HEK293 (cell line): ENCODE measurements at regions not wholly inside any gene's neighbourhood (a gene's known extent, or its start where the extent isn't known, plus 50 kb on each side); places are given as distances from the start of the nearest gene placed in this dataset.

ENCODE experiments used
- KLF1 ChIP-seq: fragments of 450-650 bp; formaldehyde crosslinking; IDR thresholded peaks from 2 replicates; pipeline ENCODE4 v1.5.1; 2016; ENCODE audit warnings: missing biosample characterization, missing genetic modification characterization
- MYNN ChIP-seq: fragments of 450-650 bp; formaldehyde crosslinking; IDR thresholded peaks from 2 replicates; pipeline ENCODE4 v1.5.1; 2016; ENCODE audit warnings: missing biosample characterization, missing genetic modification characterization, borderline replicate concordance
- MZF1 ChIP-seq: fragments of 450-650 bp; formaldehyde crosslinking; IDR thresholded peaks from 2 replicates; pipeline ENCODE4 v1.5.1; 2017; ENCODE audit warnings: missing biosample characterization, missing genetic modification characterization, borderline replicate concordance
- ZBTB1 ChIP-seq: fragments of 450-650 bp; formaldehyde crosslinking; IDR thresholded peaks from 2 replicates; pipeline ENCODE4 v1.5.1; 2016; ENCODE audit warnings: missing biosample characterization, missing genetic modification characterization
- ZEB2 ChIP-seq: fragments of 450-650 bp; formaldehyde crosslinking; IDR thresholded peaks from 2 replicates; pipeline ENCODE4 v1.5.1; 2016; ENCODE audit warnings: missing biosample characterization, missing genetic modification characterization
- ZFP69B ChIP-seq: fragments of 450-650 bp; formaldehyde crosslinking; IDR thresholded peaks from 2 replicates; pipeline ENCODE4 v1.5.1; 2016; ENCODE audit warnings: missing biosample characterization, missing genetic modification characterization
- ZIC2 ChIP-seq: fragments of 450-650 bp; formaldehyde crosslinking; IDR thresholded peaks from 2 replicates; pipeline ENCODE4 v1.5.1; 2016; ENCODE audit warnings: missing biosample characterization, missing genetic modification characterization
- ZNF157 ChIP-seq: fragments of 450-650 bp; formaldehyde crosslinking; IDR thresholded peaks from 2 replicates; pipeline ENCODE4 v1.5.1; 2016; ENCODE audit warnings: missing biosample characterization, missing genetic modification characterization
- ZNF174 ChIP-seq: fragments of 450-650 bp; formaldehyde crosslinking; IDR thresholded peaks from 2 replicates; pipeline ENCODE4 v1.5.0; 2017; ENCODE audit warnings: missing biosample characterization, mild to moderate bottlenecking, missing genetic modification characterization
- ZNF2 ChIP-seq: fragments of 450-650 bp; formaldehyde crosslinking; IDR thresholded peaks from 2 replicates; pipeline ENCODE4 v1.5.1; 2016; ENCODE audit warnings: missing biosample characterization, missing genetic modification characterization
- ZNF23 ChIP-seq: fragments of 450-650 bp; formaldehyde crosslinking; IDR thresholded peaks from 2 replicates; pipeline ENCODE4 v1.5.1; 2016; ENCODE audit warnings: missing biosample characterization, missing genetic modification characterization, borderline replicate concordance
- ZNF248 ChIP-seq: fragments of 450-650 bp; formaldehyde crosslinking; IDR thresholded peaks from 2 replicates; pipeline ENCODE4 v1.5.1; 2017; ENCODE audit warnings: missing biosample characterization, missing genetic modification characterization
- ZNF37A ChIP-seq: fragments of 450-650 bp; IDR thresholded peaks from 2 replicates; pipeline ENCODE4 v1.5.1; 2018; ENCODE audit warnings: missing biosample characterization, missing genetic modification characterization
- ZNF426 ChIP-seq: fragments of 450-650 bp; formaldehyde crosslinking; IDR thresholded peaks from 2 replicates; pipeline ENCODE4 v1.5.1; 2017; ENCODE audit warnings: missing biosample characterization, missing genetic modification characterization, mild to moderate bottlenecking, inconsistent platforms, moderate library complexity
- ZNF530 ChIP-seq: fragments of 450-650 bp; formaldehyde crosslinking; IDR thresholded peaks from 2 replicates; pipeline ENCODE4 v1.5.1; 2016; ENCODE audit warnings: low read depth, missing biosample characterization, missing genetic modification characterization
- ZNF548 ChIP-seq: fragments of 450-650 bp; formaldehyde crosslinking; IDR thresholded peaks from 2 replicates; pipeline ENCODE4 v1.5.1; 2016; ENCODE audit warnings: missing biosample characterization, missing genetic modification characterization
- ZNF571 ChIP-seq: fragments of 450-650 bp; formaldehyde crosslinking; IDR thresholded peaks from 2 replicates; pipeline ENCODE4 v1.5.0; 2017; ENCODE audit warnings: missing biosample characterization, missing genetic modification characterization
- ZNF621 ChIP-seq: fragments of 450-650 bp; formaldehyde crosslinking; IDR thresholded peaks from 2 replicates; pipeline ENCODE4 v1.5.1; 2017; ENCODE audit warnings: missing biosample characterization, missing genetic modification characterization
- ZNF654 ChIP-seq: fragments of 450-650 bp; formaldehyde crosslinking; IDR thresholded peaks from 2 replicates; pipeline ENCODE4 v1.5.1; 2016; ENCODE audit warnings: low read depth, missing biosample characterization, missing genetic modification characterization
- ZNF677 ChIP-seq: fragments of 450-650 bp; IDR thresholded peaks from 2 replicates; pipeline ENCODE4 v1.5.0; 2018; ENCODE audit warnings: missing biosample characterization, mild to moderate bottlenecking, missing genetic modification characterization, moderate library complexity
- ZNF777 ChIP-seq: fragments of 450-650 bp; formaldehyde crosslinking; IDR thresholded peaks from 2 replicates; pipeline ENCODE4 v1.5.1; 2017; ENCODE audit warnings: missing biosample characterization, missing genetic modification characterization, borderline replicate concordance
- ZNF785 ChIP-seq: fragments of 450-650 bp; formaldehyde crosslinking; IDR thresholded peaks from 2 replicates; pipeline ENCODE4 v1.5.1; 2016; ENCODE audit warnings: missing biosample characterization, missing genetic modification characterization
- TF ChIP-seq, protein P1 (sequence below): fragments of 450-650 bp; formaldehyde crosslinking; IDR thresholded peaks from 2 replicates; pipeline ENCODE4 v1.5.1; 2016; ENCODE audit warnings: missing biosample characterization, missing genetic modification characterization
- TF ChIP-seq, protein P2 (sequence below): fragments of 450-650 bp; formaldehyde crosslinking; IDR thresholded peaks from 2 replicates; pipeline ENCODE4 v1.5.1; 2016; ENCODE audit warnings: missing biosample characterization, missing genetic modification characterization, borderline replicate concordance
- TF ChIP-seq, protein P3 (sequence below): fragments of 450-650 bp; formaldehyde crosslinking; IDR thresholded peaks from 2 replicates; pipeline ENCODE4 v1.5.1; 2016; ENCODE audit warnings: missing biosample characterization, missing genetic modification characterization
- TF ChIP-seq, protein P4 (sequence below): fragments of 450-650 bp; formaldehyde crosslinking; IDR thresholded peaks from 2 replicates; pipeline ENCODE4 v1.5.1; 2016; ENCODE audit warnings: missing biosample characterization, missing genetic modification characterization
- TF ChIP-seq, protein P5 (sequence below): fragments of 450-650 bp; formaldehyde crosslinking; IDR thresholded peaks from 2 replicates; pipeline ENCODE4 v1.5.1; 2017; ENCODE audit warnings: missing biosample characterization, missing genetic modification characterization
- TF ChIP-seq, protein P6 (sequence below): fragments of 450-650 bp; formaldehyde crosslinking; IDR thresholded peaks from 2 replicates; pipeline ENCODE4 v1.5.1; 2016; ENCODE audit warnings: missing biosample characterization, missing genetic modification characterization

DNA sequence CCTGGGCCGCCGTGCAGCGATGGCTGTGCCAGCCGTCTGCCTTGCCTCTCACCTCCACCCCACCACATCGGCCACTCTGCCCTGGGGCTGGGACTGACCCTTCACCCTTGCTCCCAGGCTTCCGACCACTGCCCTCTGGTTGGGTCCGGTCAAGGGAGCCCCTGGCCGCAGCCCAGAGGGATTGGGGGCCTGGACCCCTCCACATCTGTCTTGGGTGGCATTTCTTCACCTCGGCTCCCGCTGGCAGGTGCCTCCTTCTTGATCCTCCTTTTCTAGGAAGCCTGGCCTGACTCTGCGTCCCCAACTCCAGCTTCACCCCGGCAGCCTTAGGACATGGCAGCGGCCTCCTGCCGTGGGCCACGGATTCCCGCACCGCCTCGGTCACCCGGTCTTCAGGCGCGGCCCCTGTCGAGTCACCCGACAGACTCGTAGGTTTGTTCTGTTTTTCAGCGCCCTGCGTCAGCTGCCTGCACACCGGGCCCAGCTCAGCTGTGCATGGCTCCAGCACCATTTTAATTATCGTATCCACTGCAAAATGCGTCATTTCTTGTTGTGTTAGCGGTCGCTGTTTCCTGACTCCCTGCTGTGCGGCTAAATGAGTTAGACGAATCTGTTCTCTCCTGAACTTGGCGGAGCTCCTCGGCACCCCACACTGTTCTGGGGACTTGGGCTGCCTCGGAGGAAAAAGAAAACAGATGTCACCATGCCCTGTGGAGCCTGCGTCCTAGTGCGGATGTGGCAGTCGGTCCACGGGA, 124.0 kb downstream of the FAM53A start (continued):
- no peak for TF ChIP-seq ZNF157 (tag by site-specific recombination)
- no peak for TF ChIP-seq KLF1
- TF ChIP-seq, protein P1, sequence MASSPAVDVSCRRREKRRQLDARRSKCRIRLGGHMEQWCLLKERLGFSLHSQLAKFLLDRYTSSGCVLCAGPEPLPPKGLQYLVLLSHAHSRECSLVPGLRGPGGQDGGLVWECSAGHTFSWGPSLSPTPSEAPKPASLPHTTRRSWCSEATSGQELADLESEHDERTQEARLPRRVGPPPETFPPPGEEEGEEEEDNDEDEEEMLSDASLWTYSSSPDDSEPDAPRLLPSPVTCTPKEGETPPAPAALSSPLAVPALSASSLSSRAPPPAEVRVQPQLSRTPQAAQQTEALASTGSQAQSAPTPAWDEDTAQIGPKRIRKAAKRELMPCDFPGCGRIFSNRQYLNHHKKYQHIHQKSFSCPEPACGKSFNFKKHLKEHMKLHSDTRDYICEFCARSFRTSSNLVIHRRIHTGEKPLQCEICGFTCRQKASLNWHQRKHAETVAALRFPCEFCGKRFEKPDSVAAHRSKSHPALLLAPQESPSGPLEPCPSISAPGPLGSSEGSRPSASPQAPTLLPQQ (tag by site-specific recombination) = no peak
- TF ChIP-seq, protein P2, sequence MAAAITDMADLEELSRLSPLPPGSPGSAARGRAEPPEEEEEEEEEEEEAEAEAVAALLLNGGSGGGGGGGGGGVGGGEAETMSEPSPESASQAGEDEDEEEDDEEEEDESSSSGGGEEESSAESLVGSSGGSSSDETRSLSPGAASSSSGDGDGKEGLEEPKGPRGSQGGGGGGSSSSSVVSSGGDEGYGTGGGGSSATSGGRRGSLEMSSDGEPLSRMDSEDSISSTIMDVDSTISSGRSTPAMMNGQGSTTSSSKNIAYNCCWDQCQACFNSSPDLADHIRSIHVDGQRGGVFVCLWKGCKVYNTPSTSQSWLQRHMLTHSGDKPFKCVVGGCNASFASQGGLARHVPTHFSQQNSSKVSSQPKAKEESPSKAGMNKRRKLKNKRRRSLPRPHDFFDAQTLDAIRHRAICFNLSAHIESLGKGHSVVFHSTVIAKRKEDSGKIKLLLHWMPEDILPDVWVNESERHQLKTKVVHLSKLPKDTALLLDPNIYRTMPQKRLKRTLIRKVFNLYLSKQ = no peak
- no peak for TF ChIP-seq ZNF23 (tag by site-specific recombination)
- TF ChIP-seq, protein P3, sequence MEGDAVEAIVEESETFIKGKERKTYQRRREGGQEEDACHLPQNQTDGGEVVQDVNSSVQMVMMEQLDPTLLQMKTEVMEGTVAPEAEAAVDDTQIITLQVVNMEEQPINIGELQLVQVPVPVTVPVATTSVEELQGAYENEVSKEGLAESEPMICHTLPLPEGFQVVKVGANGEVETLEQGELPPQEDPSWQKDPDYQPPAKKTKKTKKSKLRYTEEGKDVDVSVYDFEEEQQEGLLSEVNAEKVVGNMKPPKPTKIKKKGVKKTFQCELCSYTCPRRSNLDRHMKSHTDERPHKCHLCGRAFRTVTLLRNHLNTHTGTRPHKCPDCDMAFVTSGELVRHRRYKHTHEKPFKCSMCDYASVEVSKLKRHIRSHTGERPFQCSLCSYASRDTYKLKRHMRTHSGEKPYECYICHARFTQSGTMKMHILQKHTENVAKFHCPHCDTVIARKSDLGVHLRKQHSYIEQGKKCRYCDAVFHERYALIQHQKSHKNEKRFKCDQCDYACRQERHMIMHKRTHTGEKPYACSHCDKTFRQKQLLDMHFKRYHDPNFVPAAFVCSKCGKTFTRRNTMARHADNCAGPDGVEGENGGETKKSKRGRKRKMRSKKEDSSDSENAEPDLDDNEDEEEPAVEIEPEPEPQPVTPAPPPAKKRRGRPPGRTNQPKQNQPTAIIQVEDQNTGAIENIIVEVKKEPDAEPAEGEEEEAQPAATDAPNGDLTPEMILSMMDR (tag by site-specific recombination) = no peak
- no peak for TF ChIP-seq ZNF530 (tag by site-specific recombination)
- TF ChIP-seq ZIC2 (tag by site-specific recombination) = peak; percentile 79; the same call in 1 of the 2 replicates
- no peak for TF ChIP-seq MYNN
- no peak for TF ChIP-seq ZNF548 (tag by site-specific recombination)
- no peak for TF ChIP-seq ZNF621 (tag by site-specific recombination)
- TF ChIP-seq, protein P4, sequence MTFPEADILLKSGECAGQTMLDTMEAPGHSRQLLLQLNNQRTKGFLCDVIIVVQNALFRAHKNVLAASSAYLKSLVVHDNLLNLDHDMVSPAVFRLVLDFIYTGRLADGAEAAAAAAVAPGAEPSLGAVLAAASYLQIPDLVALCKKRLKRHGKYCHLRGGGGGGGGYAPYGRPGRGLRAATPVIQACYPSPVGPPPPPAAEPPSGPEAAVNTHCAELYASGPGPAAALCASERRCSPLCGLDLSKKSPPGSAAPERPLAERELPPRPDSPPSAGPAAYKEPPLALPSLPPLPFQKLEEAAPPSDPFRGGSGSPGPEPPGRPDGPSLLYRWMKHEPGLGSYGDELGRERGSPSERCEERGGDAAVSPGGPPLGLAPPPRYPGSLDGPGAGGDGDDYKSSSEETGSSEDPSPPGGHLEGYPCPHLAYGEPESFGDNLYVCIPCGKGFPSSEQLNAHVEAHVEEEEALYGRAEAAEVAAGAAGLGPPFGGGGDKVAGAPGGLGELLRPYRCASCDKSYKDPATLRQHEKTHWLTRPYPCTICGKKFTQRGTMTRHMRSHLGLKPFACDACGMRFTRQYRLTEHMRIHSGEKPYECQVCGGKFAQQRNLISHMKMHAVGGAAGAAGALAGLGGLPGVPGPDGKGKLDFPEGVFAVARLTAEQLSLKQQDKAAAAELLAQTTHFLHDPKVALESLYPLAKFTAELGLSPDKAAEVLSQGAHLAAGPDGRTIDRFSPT (tag by site-specific recombination) = no peak
- TF ChIP-seq ZNF37A (tag by site-specific recombination) = no peak
- no peak for TF ChIP-seq ZNF571
- no peak for TF ChIP-seq ZBTB1 (tag by site-specific recombination)
- no peak for TF ChIP-seq ZNF174 (tag by site-specific recombination)
- TF ChIP-seq ZNF426 (tag by site-specific recombination) = no peak
- no peak for TF ChIP-seq ZNF777 (tag by site-specific recombination)
- no peak for TF ChIP-seq ZNF248
- TF ChIP-seq ZNF677 = no peak
- 0 out of 2 replicates have a peak, but pooled peaks have one; percentile 40 for TF ChIP-seq ZNF2 (tag by site-specific recombination)
- TF ChIP-seq, protein P5, sequence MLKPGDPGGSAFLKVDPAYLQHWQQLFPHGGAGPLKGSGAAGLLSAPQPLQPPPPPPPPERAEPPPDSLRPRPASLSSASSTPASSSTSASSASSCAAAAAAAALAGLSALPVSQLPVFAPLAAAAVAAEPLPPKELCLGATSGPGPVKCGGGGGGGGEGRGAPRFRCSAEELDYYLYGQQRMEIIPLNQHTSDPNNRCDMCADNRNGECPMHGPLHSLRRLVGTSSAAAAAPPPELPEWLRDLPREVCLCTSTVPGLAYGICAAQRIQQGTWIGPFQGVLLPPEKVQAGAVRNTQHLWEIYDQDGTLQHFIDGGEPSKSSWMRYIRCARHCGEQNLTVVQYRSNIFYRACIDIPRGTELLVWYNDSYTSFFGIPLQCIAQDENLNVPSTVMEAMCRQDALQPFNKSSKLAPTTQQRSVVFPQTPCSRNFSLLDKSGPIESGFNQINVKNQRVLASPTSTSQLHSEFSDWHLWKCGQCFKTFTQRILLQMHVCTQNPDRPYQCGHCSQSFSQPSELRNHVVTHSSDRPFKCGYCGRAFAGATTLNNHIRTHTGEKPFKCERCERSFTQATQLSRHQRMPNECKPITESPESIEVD (tag by site-specific recombination) = no peak
- TF ChIP-seq, protein P6, sequence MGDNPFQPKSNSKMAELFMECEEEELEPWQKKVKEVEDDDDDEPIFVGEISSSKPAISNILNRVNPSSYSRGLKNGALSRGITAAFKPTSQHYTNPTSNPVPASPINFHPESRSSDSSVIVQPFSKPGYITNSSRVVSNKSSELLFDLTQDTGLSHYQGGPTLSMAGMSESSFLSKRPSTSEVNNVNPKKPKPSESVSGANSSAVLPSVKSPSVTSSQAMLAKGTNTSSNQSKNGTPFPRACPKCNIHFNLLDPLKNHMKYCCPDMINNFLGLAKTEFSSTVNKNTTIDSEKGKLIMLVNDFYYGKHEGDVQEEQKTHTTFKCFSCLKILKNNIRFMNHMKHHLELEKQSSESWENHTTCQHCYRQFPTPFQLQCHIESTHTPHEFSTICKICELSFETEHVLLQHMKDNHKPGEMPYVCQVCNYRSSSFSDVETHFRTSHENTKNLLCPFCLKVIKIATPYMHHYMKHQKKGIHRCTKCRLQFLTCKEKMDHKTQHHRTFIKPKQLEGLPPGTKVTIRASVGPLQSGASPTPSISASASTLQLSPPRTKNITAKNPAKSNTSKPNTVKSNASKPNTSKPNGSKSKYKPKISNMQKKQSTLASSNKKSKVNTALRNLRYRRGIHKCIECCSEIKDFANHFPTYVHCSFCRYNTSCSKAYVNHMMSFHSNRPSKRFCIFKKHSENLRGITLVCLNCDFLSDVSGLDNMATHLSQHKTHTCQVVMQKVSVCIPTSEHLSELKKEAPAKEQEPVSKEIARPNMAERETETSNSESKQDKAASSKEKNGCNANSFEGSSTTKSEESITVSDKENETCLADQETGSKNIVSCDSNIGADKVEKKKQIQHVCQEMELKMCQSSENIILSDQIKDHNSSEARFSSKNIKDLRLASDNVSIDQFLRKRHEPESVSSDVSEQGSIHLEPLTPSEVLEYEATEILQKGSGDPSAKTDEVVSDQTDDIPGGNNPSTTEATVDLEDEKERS (tag by site-specific recombination) = no peak
- no peak for TF ChIP-seq MZF1 (tag by site-specific recombination)
- peak; percentile 90 for TF ChIP-seq ZFP69B (tag by site-specific recombination)
- TF ChIP-seq ZNF785 (tag by site-specific recombination) = no peak
- no peak for TF ChIP-seq ZNF654 (tag by site-specific recombination)
- TF ChIP-seq ZEB2 = peak; percentile 80
